ENCODE measurements at regions not wholly inside any gene's neighbourhood (a gene's known extent, or its start where the extent isn't known, plus 50 kb on each side); places are given as distances from the start of the nearest gene placed in this dataset.

- TF ChIP-seq CTCF (IDR thresholded peaks at IDR 0.05; ENCODE audit: insufficient read depth, low read length, poor library complexity, severe bottlenecking): no peak
- no peaks in the 10 kb centered on the region for H3K36me3 ChIP-seq (ENCODE audit: control insufficient read depth, insufficient read depth, low read length)
- no peak overlapping the region for H3K4me3 ChIP-seq (replicated peaks; ENCODE audit: low read depth, low read length)
- H3K27me3 ChIP-seq (replicated peaks; ENCODE audit: control insufficient read depth, insufficient read depth, low read length): no peaks in the 10 kb centered on the region
- DNase-seq (ENCODE audit: extremely low read depth, insufficient read length): no peak
These were observed 399.2 kb downstream of the SPRY2 start for GRCh38 chr13:79941752-79942151.

GRCh38 chr13:79939689-79940088 is 401.2 kb downstream of the SPRY2 start:
- TF ChIP-seq CTCF (IDR thresholded peaks at IDR 0.05; ENCODE audit: insufficient read depth, low read length, poor library complexity, severe bottlenecking): no peak

GRCh38 chr13:79937771-79938216 is 403.1 kb downstream of the SPRY2 start:
- Histone ChIP-seq H3K27me3 (replicated peaks; ENCODE audit: control insufficient read depth, insufficient read depth, low read length) (no peaks in the 10 kb centered on the region), H3K4me3 (replicated peaks; ENCODE audit: low read depth, low read length) (no peak overlapping the region), H3K36me3 (ENCODE audit: control insufficient read depth, insufficient read depth, low read length) (no peaks in the 10 kb centered on the region)
- no peak for DNase-seq (ENCODE audit: extremely low read depth, insufficient read length)
- TF ChIP-seq CTCF (IDR thresholded peaks at IDR 0.05; ENCODE audit: insufficient read depth, low read length, poor library complexity, severe bottlenecking): no peak

More at GRCh38 chr13:79939689-79940088, 401.2 kb downstream of the SPRY2 start:
- no peaks in the 10 kb centered on the region for H3K36me3 ChIP-seq (ENCODE audit: control insufficient read depth, insufficient read depth, low read length)
- DNase-seq (ENCODE audit: extremely low read depth, insufficient read length): no peak
- no peak overlapping the region for H3K4me3 ChIP-seq (replicated peaks; ENCODE audit: low read depth, low read length)
- no peaks in the 10 kb centered on the region for H3K27me3 ChIP-seq (replicated peaks; ENCODE audit: control insufficient read depth, insufficient read depth, low read length)

GRCh38 chr13:79937311-79937710 is 403.6 kb downstream of the SPRY2 start:
- no peak overlapping the region for H3K4me3 ChIP-seq (replicated peaks; ENCODE audit: low read depth, low read length)
- no peaks in the 10 kb centered on the region for H3K36me3 ChIP-seq (ENCODE audit: control insufficient read depth, insufficient read depth, low read length)
- DNase-seq (ENCODE audit: extremely low read depth, insufficient read length): no peak
- H3K27me3 ChIP-seq (replicated peaks; ENCODE audit: control insufficient read depth, insufficient read depth, low read length): no peaks in the 10 kb centered on the region
- TF ChIP-seq CTCF (IDR thresholded peaks at IDR 0.05; ENCODE audit: insufficient read depth, low read length, poor library complexity, severe bottlenecking): no peak

- H3K36me3 ChIP-seq (ENCODE audit: control insufficient read depth, insufficient read depth, low read length): no peaks in the 10 kb centered on the region
- no peaks in the 10 kb centered on the region for H3K27me3 ChIP-seq (replicated peaks; ENCODE audit: control insufficient read depth, insufficient read depth, low read length)
- DNase-seq (ENCODE audit: extremely low read depth, insufficient read length): no peak
- H3K4me3 ChIP-seq (replicated peaks; ENCODE audit: low read depth, low read length): no peak overlapping the region
- no peak for TF ChIP-seq CTCF (IDR thresholded peaks at IDR 0.05; ENCODE audit: insufficient read depth, low read length, poor library complexity, severe bottlenecking)
These were observed 404.4 kb downstream of the SPRY2 start for GRCh38 chr13:79936368-79937136.
